Left lung (tissue), 4 donors: ENCODE measurements at regions not wholly inside any gene's neighbourhood (a gene's known extent, or its start where the extent isn't known, plus 50 kb on each side); places are given as distances from the start of the nearest gene placed in this dataset.

Source experiments
- ATAC-seq: fragments of 200-7000 bp; cut with Tn5 transposase; one replicate; pipeline ENCODE4 v1.9.1; 2020; ENCODE audit warnings: moderate library complexity
- DNase-seq, 4 donors: peaks; one replicate each; pipeline ENCODE4 v3.0.0-alpha.2; 2013 to 2020
- H3K27ac ChIP-seq, 2 donors: fragments of 200-600 bp; sonication (generic) in 1 of 2; one replicate each; pipeline versions ENCODE4 v1.5.0 to v1.8.0; 2020 to 2021
- H3K27me3 ChIP-seq, 2 donors: fragments of 200-600 bp; sonication (generic) in 1 of 2; one replicate each; pipeline versions ENCODE4 v1.5.0 to v1.8.0; 2020 to 2021
- H3K36me3 ChIP-seq, 2 donors: fragments of 200-600 bp; sonication (generic) in 1 of 2; one replicate each; pipeline versions ENCODE4 v1.5.0 to v1.8.0; 2020 to 2021
- H3K4me1 ChIP-seq, 2 donors: fragments of 200-600 bp; one replicate each; pipeline ENCODE4 v1.8.0; 2021
- H3K4me3 ChIP-seq, 2 donors: fragments of 200-600 bp; sonication (generic) in 1 of 2; one replicate each; pipeline versions ENCODE4 v1.5.0 to v1.8.0; 2020 to 2021; ENCODE audit warnings: mild to moderate bottlenecking in 1 of 2
- H3K9me3 ChIP-seq, 2 donors: fragments of 200-600 bp; sonication (generic) in 1 of 2; one replicate each; pipeline versions ENCODE4 v1.5.0 to v1.8.0; 2020 to 2021
- CTCF ChIP-seq, 2 donors: fragments of 200-600 bp; sonication (generic) in 1 of 2; IDR thresholded peaks; one replicate each; pipeline versions ENCODE4 v1.5.0 to v1.8.0; 2021; ENCODE audit warnings: antibody characterized with exemption in 2 of 2
- intact Hi-C, 2 donors: fragments of 100-400 bp; cut with DNase I; formaldehyde crosslinking; loops; one replicate each; pipeline versions ENCODE4 v1.11.2 to v1.14.2; 2022
- donor health status: DM: no; HTN: yes; CAD: no.
- donor health status: DM: no; HTN: no; CAD: no.

- Histone ChIP-seq H3K27ac (no peak overlapping the region), H3K9me3 (no peaks in the 10 kb centered on the region), H3K36me3 (no peaks in the 10 kb centered on the region), H3K27me3 (no peaks in the 10 kb centered on the region), H3K4me1 (no peaks in the 10 kb centered on the region), H3K4me3 (no peak overlapping the region)
- intact Hi-C loops: no loop called here
- TF ChIP-seq CTCF (IDR thresholded peaks at IDR 0.05): no peak
- no peak for DNase-seq
- no peak for ATAC-seq
Observed at GRCh38 chr3:31355807-31356206, 176.9 kb upstream of the STT3B start.

- peak; percentile 95 for ATAC-seq
Observed at GRCh38 chr3:31356941-31357340, 175.8 kb upstream of the STT3B start.

GRCh38 chr3:31357451-31357850 is 175.3 kb upstream of the STT3B start:
- no peak for TF ChIP-seq CTCF (IDR thresholded peaks at IDR 0.05)
- no peaks in the 10 kb centered on the region for H3K36me3 ChIP-seq
- H3K27ac ChIP-seq: no peak overlapping the region
- no peaks in the 10 kb centered on the region for H3K4me1 ChIP-seq
- no peaks in the 10 kb centered on the region for H3K9me3 ChIP-seq
- no peaks in the 10 kb centered on the region for H3K27me3 ChIP-seq
- ATAC-seq (no peak), DNase-seq (no peak)
- no peak overlapping the region for H3K4me3 ChIP-seq
- intact Hi-C loops: no loop called here

More at GRCh38 chr3:31356941-31357340, 175.8 kb upstream of the STT3B start:
- intact Hi-C loops: no loop called here
- H3K27me3 ChIP-seq: no peaks in the 10 kb centered on the region
- H3K36me3 ChIP-seq: no peaks in the 10 kb centered on the region
- H3K9me3 ChIP-seq: no peaks in the 10 kb centered on the region
- H3K4me3 ChIP-seq: no peak overlapping the region
- DNase-seq: peak in 2 of 4 donors; percentile 70 to 83
- no peak for TF ChIP-seq CTCF (IDR thresholded peaks at IDR 0.05)
- H3K4me1 ChIP-seq: no peaks in the 10 kb centered on the region
- no peak overlapping the region for H3K27ac ChIP-seq

- Histone ChIP-seq H3K4me3 (no peak overlapping the region), H3K27ac (no peak overlapping the region), H3K9me3 (no peaks in the 10 kb centered on the region), H3K27me3 (no peaks in the 10 kb centered on the region), H3K36me3 (no peaks in the 10 kb centered on the region), H3K4me1 (no peaks in the 10 kb centered on the region)
- ATAC-seq: no peak
- TF ChIP-seq CTCF (IDR thresholded peaks at IDR 0.05): no peak
- no peak for DNase-seq
- intact Hi-C loops: no loop called here
Observed at GRCh38 chr3:31358473-31359070, 174.2 kb upstream of the STT3B start.

- Histone ChIP-seq H3K9me3 (no peaks in the 10 kb centered on the region), H3K4me3 (no peak overlapping the region), H3K27ac (no peak overlapping the region), H3K4me1 (no peaks in the 10 kb centered on the region), H3K36me3 (no peaks in the 10 kb centered on the region), H3K27me3 (no peaks in the 10 kb centered on the region)
- intact Hi-C loops: no loop called here
- no peak for ATAC-seq
- TF ChIP-seq CTCF (IDR thresholded peaks at IDR 0.05): no peak
- peak in 1 of 4 donors; percentile 43 for DNase-seq
Observed at GRCh38 chr3:31361371-31362273, 171.1 kb upstream of the STT3B start.
